ENCODE measurements at regions not wholly inside any gene's neighbourhood (a gene's known extent, or its start where the extent isn't known, plus 50 kb on each side); places are given as distances from the start of the nearest gene placed in this dataset.

DNA sequence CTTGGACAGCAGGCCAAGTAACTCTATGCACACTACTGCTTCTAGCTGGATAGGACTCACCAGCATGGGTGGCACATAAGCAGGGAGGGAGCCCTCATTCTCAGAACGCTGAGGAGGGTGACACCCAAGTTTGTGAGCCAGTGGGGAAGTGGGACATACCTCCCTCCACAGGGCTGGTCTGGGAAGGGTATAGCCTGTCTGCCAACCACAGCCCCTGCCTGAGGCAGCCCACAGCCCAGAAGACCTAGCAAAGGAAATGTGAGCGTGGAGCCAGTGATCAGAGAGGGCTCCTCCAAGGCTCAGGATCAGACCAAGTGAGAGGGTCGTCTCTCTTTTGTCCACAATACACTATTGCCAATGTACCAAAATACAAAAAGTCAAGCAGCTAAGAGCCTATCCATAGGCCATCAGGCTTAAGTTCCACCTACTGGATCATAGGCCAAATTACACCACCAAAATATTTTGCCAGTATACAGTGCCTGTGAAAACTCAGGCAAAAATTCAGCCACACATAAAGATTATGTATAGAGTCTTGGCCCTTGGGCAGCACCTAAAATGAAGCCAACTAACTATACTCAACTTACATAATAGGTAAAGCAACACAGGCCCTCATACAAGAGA, 1203.1 kb downstream of the PCDH18 start:
- in situ Hi-C loops (cut with HindIII; ENCODE audit: low sequenced_read_pairs) = no loop called here

DNA sequence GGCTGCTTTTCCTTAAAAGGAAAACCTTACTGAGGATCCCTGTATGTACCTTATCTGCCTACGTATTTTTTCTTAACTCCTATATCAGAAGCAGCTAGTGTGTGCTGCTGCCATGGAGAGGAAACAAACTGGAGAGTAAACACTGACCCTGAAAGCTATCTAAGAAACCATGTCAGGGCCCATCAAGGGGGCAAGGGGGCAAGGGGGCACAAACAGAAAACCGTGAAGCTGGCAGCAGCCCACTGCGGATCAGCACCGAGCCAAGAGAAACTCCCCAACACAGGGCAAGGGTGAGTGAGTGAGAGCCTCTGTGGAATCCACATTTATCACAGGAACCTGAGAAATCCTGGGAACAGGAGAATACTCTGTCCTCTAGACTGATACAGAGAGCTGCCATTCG, 1204.2 kb downstream of the PCDH18 start:
- in situ Hi-C loops (cut with HindIII; ENCODE audit: low sequenced_read_pairs) = no loop called here

GRCh38 chr4:136320465-136320813, 1211.9 kb downstream of the PCDH18 start:
- in situ Hi-C loops (cut with HindIII; ENCODE audit: low sequenced_read_pairs) = no loop called here

DNA sequence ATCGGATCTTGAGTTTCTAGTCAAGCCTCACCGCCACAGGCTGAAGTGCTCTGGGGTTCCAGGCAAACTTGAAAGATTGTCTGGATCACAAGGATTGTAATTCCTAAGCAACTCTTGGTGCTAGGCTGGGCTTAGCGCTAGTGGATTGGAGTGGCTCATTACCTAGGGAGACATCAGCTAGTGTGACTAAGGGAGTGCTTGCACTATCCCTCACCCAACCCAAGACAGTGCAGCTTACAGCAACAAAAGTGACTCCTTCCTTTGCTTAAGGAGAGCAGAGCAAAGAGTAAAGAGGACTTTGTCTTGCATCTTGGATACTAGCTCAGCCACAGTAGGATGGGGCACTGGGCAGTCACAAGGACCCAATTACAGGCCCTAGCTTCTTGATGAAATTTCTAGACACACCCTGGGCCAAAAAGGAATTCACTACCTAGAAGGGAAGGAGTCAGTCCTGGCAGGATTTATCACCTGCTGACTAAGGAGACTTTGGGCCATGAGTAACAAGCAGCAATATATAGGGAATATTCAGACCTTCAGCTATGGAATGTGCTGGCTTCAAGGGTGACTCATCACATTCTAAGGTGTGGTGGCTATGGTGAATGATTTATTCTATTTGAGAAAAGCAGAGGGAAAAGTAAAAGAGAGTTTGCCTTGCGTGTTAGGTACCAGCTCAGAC, 1212.4 kb downstream of the PCDH18 start:
- in situ Hi-C loops (cut with HindIII; ENCODE audit: low sequenced_read_pairs) = no loop called here

DNA sequence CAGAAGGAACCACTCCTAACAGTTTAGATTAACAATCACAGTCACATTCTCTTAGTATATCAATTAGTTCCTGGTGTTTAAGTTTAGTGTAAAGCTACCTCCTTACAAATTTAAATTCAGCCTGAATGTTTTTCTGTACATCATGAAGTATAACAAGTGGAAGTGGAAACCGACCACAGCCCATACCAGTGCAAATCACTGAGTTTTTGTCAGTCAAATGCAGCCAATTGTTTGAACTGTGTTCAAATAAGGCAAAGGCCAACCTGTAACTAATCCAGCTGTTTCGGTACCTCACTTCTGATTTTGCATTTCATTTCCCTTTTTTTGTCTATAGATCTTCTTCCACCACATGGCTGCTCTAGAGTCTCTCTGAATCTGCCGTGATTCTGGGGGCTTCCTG, 1215.3 kb downstream of the PCDH18 start:
- in situ Hi-C loops (cut with HindIII; ENCODE audit: low sequenced_read_pairs) = no loop called here

GRCh38 chr4:136314686-136315085, 1217.6 kb downstream of the PCDH18 start:
- in situ Hi-C loops (cut with HindIII; ENCODE audit: low sequenced_read_pairs) = no loop called here

DNA sequence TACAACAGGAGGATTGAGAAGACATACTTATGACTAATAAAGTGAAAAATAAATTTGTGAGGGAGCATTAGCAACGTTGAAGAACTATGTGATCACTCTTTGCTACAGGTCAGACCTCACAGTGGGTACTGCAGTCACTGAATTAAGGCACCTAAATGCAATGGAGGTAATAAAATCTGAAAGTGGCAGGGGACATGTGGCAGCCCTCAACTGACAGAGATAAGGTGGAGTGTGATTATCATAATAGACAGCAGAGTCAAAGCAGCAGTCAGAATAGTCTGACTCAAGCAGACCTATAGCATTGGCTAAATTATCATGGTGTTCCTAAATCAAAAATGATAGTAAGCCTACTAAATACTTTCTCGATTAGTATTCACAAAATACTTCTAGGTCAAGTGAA, 1220.5 kb downstream of the PCDH18 start:
- in situ Hi-C loops (cut with HindIII; ENCODE audit: low sequenced_read_pairs) = no loop called here

DNA sequence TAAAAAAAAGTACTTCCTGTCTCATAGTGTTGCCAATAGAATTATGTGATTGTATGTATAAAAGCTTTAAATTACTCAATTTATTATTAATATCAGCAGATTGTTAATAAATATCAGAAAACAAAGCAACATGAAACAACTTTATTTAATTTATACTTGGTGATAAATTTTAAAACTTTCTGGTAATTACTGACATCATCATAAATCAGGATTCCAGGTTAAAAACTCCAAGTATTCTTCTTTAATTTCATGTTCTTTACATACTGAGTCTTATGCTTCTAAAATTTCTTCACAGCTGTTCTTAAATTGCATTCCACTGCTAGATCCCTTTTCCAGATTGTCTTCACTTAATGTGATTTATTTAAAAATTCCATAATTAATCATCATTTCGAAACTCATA, 1224.5 kb downstream of the PCDH18 start:
- in situ Hi-C loops (cut with HindIII; ENCODE audit: low sequenced_read_pairs) = no loop called here

- in situ Hi-C loops (cut with HindIII; ENCODE audit: low sequenced_read_pairs) = no loop called here
Measured at GRCh38 chr4:136306361-136306760, 1225.9 kb downstream of the PCDH18 start.

GRCh38 chr4:136302566-136302965, 1229.7 kb downstream of the PCDH18 start:
- in situ Hi-C loops (cut with HindIII; ENCODE audit: low sequenced_read_pairs) = no loop called here

GRCh38 chr4:136301749-136302495, 1230.4 kb downstream of the PCDH18 start:
- in situ Hi-C loops (cut with HindIII; ENCODE audit: low sequenced_read_pairs) = no loop called here

DNA sequence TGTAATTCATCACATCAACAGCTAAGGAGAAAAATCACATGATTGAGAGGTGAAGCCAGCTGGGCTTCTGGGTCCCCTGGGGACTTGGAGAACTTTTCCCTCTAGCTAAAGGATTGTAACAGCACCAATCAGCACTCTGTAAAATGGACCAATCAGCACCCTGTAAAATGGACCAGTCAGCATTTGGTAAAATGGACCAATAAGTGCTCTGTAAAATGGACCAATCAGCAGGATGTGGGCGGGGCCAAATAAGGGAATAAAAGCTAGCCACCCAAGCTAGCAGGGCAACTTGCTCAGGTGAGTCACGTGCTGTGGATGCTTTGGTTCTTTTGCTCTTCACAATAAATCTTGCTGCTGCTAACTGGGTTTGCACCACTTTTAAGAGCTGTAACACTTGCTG, 1248.3 kb downstream of the PCDH18 start:
- in situ Hi-C loops (cut with HindIII; ENCODE audit: low sequenced_read_pairs) = no loop called here

GRCh38 chr4:136281889-136282288, 1250.4 kb downstream of the PCDH18 start:
- in situ Hi-C loops (cut with HindIII; ENCODE audit: low sequenced_read_pairs) = no loop called here

DNA sequence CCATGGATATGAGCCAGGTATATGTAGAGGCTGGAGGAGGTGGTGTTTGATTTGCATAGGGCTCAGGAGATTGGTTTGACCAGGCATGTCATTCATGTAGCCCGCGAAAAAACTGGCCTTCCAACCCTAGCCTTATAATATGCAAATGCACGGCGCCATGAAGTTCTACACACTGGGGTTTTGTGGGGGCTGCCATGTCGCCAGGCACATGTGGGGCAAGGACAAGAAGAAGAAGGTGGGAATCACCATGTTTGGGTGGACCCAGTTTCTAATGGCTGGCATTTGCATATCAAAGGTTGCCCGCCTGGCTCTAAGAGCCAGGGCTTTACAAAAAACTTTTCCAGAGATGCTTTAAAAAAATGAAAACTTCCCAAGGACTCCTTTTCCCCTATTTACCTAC, 1251.0 kb downstream of the PCDH18 start:
- in situ Hi-C loops (cut with HindIII; ENCODE audit: low sequenced_read_pairs) = no loop called here

DNA sequence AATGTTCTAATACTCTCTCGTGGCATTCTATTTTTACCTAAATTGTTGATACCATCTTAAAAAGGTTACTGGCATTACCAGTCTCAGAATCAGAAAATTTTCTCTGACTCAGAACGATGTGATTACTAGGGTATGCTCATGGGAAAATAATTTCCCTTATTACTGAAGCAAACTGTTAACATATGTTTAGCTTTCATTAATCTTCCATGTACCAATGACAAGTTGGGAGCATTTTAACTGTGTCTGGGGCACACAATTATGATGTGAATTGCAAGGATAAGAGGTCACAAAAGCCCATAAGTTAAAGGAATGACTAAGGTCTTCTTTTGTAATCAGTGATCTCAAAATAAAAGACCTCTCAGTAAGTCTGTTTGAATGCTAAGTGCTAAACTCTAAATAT, 1254.6 kb downstream of the PCDH18 start:
- in situ Hi-C loops (cut with HindIII; ENCODE audit: low sequenced_read_pairs) = no loop called here

DNA sequence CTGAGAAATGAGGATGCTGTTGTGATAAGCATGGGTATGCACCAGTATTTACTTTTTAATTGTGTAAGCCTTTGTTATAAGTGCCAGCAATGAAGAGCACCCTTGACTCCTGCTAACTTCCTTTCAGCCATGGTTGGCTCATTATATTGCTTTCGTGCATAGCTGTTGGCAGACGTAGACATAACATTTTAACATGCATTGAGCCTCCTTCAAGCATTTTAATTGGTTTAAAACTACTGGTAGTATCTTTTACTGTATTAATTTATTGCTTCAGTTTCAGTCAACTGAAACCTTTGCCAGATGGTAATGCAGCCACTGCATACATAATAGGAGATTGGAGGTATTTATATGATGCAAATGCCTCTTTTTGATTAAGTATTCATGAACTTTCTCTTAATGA, 1285.4 kb downstream of the PCDH18 start:
- in situ Hi-C loops (cut with HindIII; ENCODE audit: low sequenced_read_pairs) = loop anchor here (5.0 kb wide), 1 partner anchor 55 kb away; no protein-coding TSS in a partner anchor

- in situ Hi-C loops (cut with HindIII; ENCODE audit: low sequenced_read_pairs) = no loop called here
Measured at GRCh38 chr4:136241221-136241986, 1290.9 kb downstream of the PCDH18 start.

DNA sequence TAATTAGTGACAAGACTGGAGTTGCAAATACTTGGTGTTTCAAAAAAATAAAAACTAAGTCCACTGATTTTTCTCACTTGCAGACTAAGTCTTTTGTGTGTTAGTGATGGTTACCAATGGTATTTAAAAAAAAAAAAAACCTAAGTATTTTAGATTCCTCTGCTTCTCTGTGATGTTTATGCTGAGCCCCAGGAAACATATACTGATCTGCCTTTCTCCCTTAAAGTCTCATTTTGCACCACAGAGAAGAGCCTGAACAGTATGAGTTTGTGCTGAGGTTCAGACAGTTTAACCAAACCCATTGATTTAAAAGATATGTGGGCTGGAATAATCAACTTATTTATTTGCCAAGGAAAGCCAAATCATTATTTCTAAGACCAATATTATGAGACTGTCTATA, 1305.0 kb downstream of the PCDH18 start:
- in situ Hi-C loops (cut with HindIII; ENCODE audit: low sequenced_read_pairs) = no loop called here

GRCh38 chr4:136219592-136220125, 1312.6 kb downstream of the PCDH18 start:
- in situ Hi-C loops (cut with HindIII; ENCODE audit: low sequenced_read_pairs) = no loop called here

GRCh38 chr4:136203199-136203598, 1329.1 kb downstream of the PCDH18 start:
- in situ Hi-C loops (cut with HindIII; ENCODE audit: low sequenced_read_pairs) = no loop called here

- in situ Hi-C loops (cut with HindIII; ENCODE audit: low sequenced_read_pairs) = no loop called here
Measured at GRCh38 chr4:136198358-136198757, 1333.9 kb downstream of the PCDH18 start.
